ENCODE measurements at regions not wholly inside any gene's neighbourhood (a gene's known extent, or its start where the extent isn't known, plus 50 kb on each side); places are given as distances from the start of the nearest gene placed in this dataset.

DNA sequence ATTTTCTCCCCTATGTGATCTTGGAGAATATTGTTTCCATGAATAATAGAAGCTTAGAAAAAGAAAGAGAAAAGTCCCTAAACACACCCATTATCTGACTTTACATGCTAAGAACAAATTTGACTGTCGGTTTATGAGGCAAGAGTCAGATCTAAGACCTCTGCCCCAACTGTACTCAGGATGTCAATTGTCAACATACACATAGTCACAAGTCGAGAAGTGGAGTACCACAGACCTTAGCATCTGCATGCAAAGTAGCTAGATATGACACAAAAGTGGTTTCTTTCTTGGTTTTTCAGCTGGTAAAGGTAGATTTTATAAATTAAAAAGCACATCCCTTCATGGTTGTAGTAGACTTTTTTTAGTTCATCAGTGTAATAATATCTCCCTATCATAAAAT lies 97.2 kb upstream of the DPYD start:
- no peaks in the 10 kb centered on the region for H3K27me3 ChIP-seq (replicated peaks in 1 of 2; ENCODE audit: control insufficient read depth in 2 of 2, insufficient read depth in 2 of 2, low read length in 1 of 2)
- no peak overlapping the region for H3K4me2 ChIP-seq (ENCODE audit: control insufficient read depth, insufficient read depth)
- no peaks in the 10 kb centered on the region for H4K20me1 ChIP-seq (ENCODE audit: control insufficient read depth, insufficient read depth)
- no peak for FAIRE-seq
- H3K4me1 ChIP-seq (ENCODE audit: control insufficient read depth, insufficient read depth, low read length), result no peaks in the 10 kb centered on the region
- peak; percentile 78 for ATAC-seq
- ChIA-PET CTCF (interaction anchor here (1.7 kb wide), 1 partner anchor 30 kb away, joined by 3 read pairs; no protein-coding TSS in a partner anchor), POLR2A (no interaction called here), SMC1A (ENCODE audit: uncharacterized antibody, unreplicated experiment) (interaction anchor here (0.6 to 4.6 kb wide), 6 partner anchors 10 to 882 kb away, joined by 3 to 33 read pairs (median 3); no protein-coding TSS in a partner anchor), RAD21 (ENCODE audit: unreplicated experiment) (interaction anchor here (1.4 kb wide), 1 partner anchor 14 kb away, joined by 3 read pairs; no protein-coding TSS in a partner anchor)
- no peaks in the 10 kb centered on the region for H3K36me3 ChIP-seq (ENCODE audit: control insufficient read depth in 2 of 2, insufficient read depth in 2 of 2, low read length in 1 of 2)
- H3K9me3 ChIP-seq (replicated peaks; ENCODE audit: control insufficient read depth, insufficient read depth, low read length), result no peaks in the 10 kb centered on the region
- H3K4me3 ChIP-seq, result no peak overlapping the region
- no peaks in the 10 kb centered on the region for H3K79me2 ChIP-seq (ENCODE audit: control insufficient read depth, insufficient read depth, low read length)
- no TSS peak for BruUV-seq (replicated peaks)
- no peak overlapping the region for H2AFZ ChIP-seq (ENCODE audit: control insufficient read depth, low read depth, low read length)
- intact Hi-C loops (cut with micrococcal nuclease; ENCODE audit: unreplicated experiment), result no loop called here
- H3K9ac ChIP-seq (ENCODE audit: control insufficient read depth, insufficient read depth, low read length), result no peak overlapping the region
- 0 out of 2 replicates have a peak, but pooled peaks have one; percentile 19 for TF ChIP-seq ATF7 (IDR thresholded peaks at IDR 0.05; ENCODE audit: low read depth)
- no peak for TF ChIP-seq CBX3 (IDR thresholded peaks at IDR 0.05; ENCODE audit: borderline replicate concordance, low read depth)
- in situ Hi-C loops (cut with MboI), result no loop called here
- 0% methylated on average over 2 of the region's 2 CpGs for WGBS (ENCODE audit: insufficient coverage, insufficient replicate concordance, low lambda C conversion rate, missing lambda C conversion rate)
- DNase-seq (ENCODE audit: low read depth, low spot score), result no peak
- no peak overlapping the region for H3K27ac ChIP-seq (ENCODE audit: control insufficient read depth, insufficient read depth)

DNA sequence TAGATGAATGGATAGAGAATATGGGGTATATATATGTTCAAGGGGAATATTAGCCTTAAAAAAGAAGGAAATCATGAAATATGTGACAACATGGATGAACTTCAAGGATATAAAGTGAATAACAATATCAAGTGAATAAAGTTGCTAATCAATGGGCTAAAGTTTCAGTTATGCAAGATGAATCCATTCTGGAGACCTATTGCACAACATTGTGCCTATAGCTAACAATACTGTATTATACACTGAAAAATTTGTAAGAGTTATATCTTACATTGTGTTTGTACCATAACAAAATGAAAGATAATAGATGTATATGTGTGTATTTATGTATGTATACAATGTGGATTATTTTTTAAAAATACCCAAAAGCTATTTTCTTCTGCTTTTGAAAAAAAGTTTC lies 96.3 kb upstream of the DPYD start:
- intact Hi-C loops (cut with micrococcal nuclease; ENCODE audit: unreplicated experiment), result no loop called here
- no peaks in the 10 kb centered on the region for H3K4me1 ChIP-seq (ENCODE audit: control insufficient read depth, insufficient read depth, low read length)
- no peak overlapping the region for H3K27ac ChIP-seq (ENCODE audit: control insufficient read depth, insufficient read depth)
- H3K36me3 ChIP-seq (ENCODE audit: control insufficient read depth in 2 of 2, insufficient read depth in 2 of 2, low read length in 1 of 2), result no peaks in the 10 kb centered on the region
- no peaks in the 10 kb centered on the region for H3K27me3 ChIP-seq (replicated peaks in 1 of 2; ENCODE audit: control insufficient read depth in 2 of 2, insufficient read depth in 2 of 2, low read length in 1 of 2)
- no peak for DNase-seq (ENCODE audit: low read depth, low spot score)
- BruUV-seq (replicated peaks), result no TSS peak
- no peak overlapping the region for H3K9ac ChIP-seq (ENCODE audit: control insufficient read depth, insufficient read depth, low read length)
- no peak for FAIRE-seq
- no peaks in the 10 kb centered on the region for H3K79me2 ChIP-seq (ENCODE audit: control insufficient read depth, insufficient read depth, low read length)
- H3K4me3 ChIP-seq, result no peak overlapping the region
- in situ Hi-C loops (cut with MboI), result no loop called here
- no peaks in the 10 kb centered on the region for H3K9me3 ChIP-seq (replicated peaks; ENCODE audit: control insufficient read depth, insufficient read depth, low read length)
- ATAC-seq, result no peak
- ChIA-PET CTCF (interaction anchor here (1.1 to 1.7 kb wide), 2 partner anchors 9 to 31 kb away, joined by 3 read pairs; no protein-coding TSS in a partner anchor), SMC1A (ENCODE audit: uncharacterized antibody, unreplicated experiment) (interaction anchor here (1.1 to 4.6 kb wide), 4 partner anchors 11 to 51 kb away, joined by 3 to 33 read pairs (median 4); no protein-coding TSS in a partner anchor), RAD21 (ENCODE audit: unreplicated experiment) (no interaction called here), POLR2A (no interaction called here)
- no peak overlapping the region for H2AFZ ChIP-seq (ENCODE audit: control insufficient read depth, low read depth, low read length)
- no peak overlapping the region for H3K4me2 ChIP-seq (ENCODE audit: control insufficient read depth, insufficient read depth)
- no peaks in the 10 kb centered on the region for H4K20me1 ChIP-seq (ENCODE audit: control insufficient read depth, insufficient read depth)
- TF ChIP-seq KLF5 (IDR thresholded peaks at IDR 0.05; ENCODE audit: partially characterized antibody), result no peak
- no peak for TF ChIP-seq POLR2AphosphoS5 (IDR thresholded peaks at IDR 0.05; ENCODE audit: low read length)
- no peak for TF ChIP-seq LARP7 (IDR thresholded peaks at IDR 0.05)
- TF ChIP-seq, protein P1, sequence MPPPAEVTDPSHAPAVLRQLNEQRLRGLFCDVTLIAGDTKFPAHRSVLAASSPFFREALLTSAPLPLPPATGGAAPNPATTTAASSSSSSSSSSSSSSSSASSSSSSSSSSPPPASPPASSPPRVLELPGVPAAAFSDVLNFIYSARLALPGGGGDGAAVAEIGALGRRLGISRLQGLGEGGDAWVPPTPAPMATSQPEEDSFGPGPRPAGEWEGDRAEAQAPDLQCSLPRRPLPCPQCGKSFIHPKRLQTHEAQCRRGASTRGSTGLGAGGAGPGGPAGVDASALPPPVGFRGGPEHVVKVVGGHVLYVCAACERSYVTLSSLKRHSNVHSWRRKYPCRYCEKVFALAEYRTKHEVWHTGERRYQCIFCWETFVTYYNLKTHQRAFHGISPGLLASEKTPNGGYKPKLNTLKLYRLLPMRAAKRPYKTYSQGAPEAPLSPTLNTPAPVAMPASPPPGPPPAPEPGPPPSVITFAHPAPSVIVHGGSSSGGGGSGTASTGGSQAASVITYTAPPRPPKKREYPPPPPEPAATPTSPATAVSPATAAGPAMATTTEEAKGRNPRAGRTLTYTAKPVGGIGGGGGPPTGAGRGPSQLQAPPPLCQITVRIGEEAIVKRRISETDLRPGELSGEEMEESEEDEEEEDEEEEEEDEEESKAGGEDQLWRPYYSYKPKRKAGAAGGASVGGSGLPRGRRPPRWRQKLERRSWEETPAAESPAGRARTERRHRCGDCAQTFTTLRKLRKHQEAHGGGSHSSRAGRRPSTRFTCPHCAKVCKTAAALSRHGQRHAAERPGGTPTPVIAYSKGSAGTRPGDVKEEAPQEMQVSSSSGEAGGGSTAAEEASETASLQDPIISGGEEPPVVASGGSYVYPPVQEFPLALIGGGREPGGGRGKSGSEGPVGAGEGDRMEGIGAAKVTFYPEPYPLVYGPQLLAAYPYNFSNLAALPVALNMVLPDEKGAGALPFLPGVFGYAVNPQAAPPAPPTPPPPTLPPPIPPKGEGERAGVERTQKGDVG (CRISPR knock-in tag; IDR thresholded peaks at IDR 0.05), result no peak
- no peak for TF ChIP-seq CREB1 (IDR thresholded peaks at IDR 0.05; ENCODE audit: low read depth)
- TF ChIP-seq KDM1A (IDR thresholded peaks at IDR 0.05; ENCODE audit: borderline replicate concordance), result no peak
- TF ChIP-seq, protein P2, sequence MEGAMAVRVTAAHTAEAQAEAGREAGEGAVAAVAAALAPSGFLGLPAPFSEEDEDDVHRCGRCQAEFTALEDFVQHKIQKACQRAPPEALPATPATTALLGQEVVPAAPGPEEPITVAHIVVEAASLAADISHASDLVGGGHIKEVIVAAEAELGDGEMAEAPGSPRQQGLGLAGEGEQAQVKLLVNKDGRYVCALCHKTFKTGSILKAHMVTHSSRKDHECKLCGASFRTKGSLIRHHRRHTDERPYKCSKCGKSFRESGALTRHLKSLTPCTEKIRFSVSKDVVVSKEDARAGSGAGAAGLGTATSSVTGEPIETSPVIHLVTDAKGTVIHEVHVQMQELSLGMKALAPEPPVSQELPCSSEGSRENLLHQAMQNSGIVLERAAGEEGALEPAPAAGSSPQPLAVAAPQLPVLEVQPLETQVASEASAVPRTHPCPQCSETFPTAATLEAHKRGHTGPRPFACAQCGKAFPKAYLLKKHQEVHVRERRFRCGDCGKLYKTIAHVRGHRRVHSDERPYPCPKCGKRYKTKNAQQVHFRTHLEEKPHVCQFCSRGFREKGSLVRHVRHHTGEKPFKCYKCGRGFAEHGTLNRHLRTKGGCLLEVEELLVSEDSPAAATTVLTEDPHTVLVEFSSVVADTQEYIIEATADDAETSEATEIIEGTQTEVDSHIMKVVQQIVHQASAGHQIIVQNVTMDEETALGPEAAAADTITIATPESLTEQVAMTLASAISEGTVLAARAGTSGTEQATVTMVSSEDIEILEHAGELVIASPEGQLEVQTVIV (IDR thresholded peaks at IDR 0.05; ENCODE audit: borderline replicate concordance, partially characterized antibody), result no peak

Measured in GM12878 (cell line).